Lower leg skin (tissue), 4 donors: ENCODE measurements at regions not wholly inside any gene's neighbourhood (a gene's known extent, or its start where the extent isn't known, plus 50 kb on each side); places are given as distances from the start of the nearest gene placed in this dataset.
A peak's percentile ranks its signal among the peaks of the same experiment; 100 is the strongest.

Experiments used
- DNase-seq, 2 donors: peaks; one replicate each; pipeline ENCODE4 v3.0.0-alpha.2; 2019; ENCODE audit warnings: low spot score in 2 of 2
- H3K4me3 ChIP-seq: fragments of 200-600 bp; sonication (generic); 2 replicates; pipeline ENCODE4 v1.5.1; 2017; ENCODE audit warnings: mild to moderate bottlenecking, low read depth; ENCODE audit not compliant: poor library complexity, severe bottlenecking
- CTCF ChIP-seq, 3 donors: fragments of 450-650 bp; IDR thresholded peaks; one replicate each; pipeline ENCODE4 v1.5.1; 2016; ENCODE audit warnings: antibody characterized with exemption in 3 of 3, mild to moderate bottlenecking in 3 of 3, moderate library complexity in 2 of 3
- POLR2A ChIP-seq, 2 donors: fragments of 450-650 bp; IDR thresholded peaks; one replicate each; pipeline ENCODE4 v1.6.1; 2016 to 2017; ENCODE audit warnings: antibody characterized with exemption in 2 of 2, mild to moderate bottlenecking in 1 of 2, moderate library complexity in 1 of 2
- WGBS, 2 donors: methylation state at CpG; one replicate each; pipeline ENCODE4 v1.1.5; 2018; 5-methylcytosine and 5-hydroxymethylcytosine counted together
- intact Hi-C: fragments of 100-400 bp; cut with DNase I; formaldehyde crosslinking; loops from one replicate; pipeline ENCODE4 v1.15.0; 2023; ENCODE audit warnings: low total_unique reads

DNA sequence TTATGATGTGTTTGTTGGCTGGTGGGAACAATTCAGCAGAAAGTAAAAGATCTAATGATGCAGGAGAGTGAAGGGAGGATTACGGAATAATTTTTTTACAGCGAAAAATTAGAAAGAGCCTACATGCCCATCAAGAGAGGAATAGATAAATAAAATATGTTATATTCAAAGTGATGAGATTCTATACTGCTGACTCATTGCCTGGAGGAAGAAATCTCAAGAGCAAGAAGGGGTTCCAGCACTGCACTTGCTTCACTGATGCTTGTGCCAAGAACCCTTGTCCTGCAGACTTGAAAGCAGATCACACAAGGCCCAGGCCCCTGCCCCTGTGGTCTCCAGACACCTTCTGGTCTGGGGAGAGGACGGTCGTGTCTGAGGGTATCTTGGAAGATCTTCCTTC lies 295.1 kb upstream of the POU3F1 start:
- WGBS, 2 donors, result 76 to 78% methylated on average over 4 of the region's 4 CpGs
- TF ChIP-seq CTCF (IDR thresholded peaks at IDR 0.05), result no peak
- TF ChIP-seq POLR2A (IDR thresholded peaks at IDR 0.05), result no peak
- intact Hi-C loops, result no loop called here
- H3K4me3 ChIP-seq, result no peak overlapping the region
- DNase-seq, result peak in 1 of 2 donors; percentile 45

- intact Hi-C loops, result no loop called here
Observed at GRCh38 chr1:38340409-38340808, 293.8 kb upstream of the POU3F1 start.

DNA sequence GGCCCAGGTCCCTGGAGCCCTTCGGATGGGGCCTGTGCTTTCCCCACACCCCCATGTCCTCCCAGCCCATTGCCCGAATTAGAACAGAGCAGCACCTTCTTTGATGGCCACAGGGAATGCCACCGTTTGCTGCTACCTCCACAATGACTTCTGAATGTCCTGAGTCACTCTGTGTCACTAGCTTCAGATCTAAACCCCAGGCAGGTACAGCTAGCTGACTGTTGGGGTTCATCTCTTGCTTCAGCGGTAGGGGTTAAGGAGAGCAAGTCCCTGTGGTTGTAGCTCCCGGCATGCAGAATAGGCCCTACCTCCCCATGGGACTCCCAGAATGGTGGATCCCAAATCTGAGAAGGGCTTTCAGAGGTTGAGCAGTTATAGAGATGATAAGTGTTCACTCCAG lies 291.1 kb upstream of the POU3F1 start:
- TF ChIP-seq POLR2A (IDR thresholded peaks at IDR 0.05), result no peak
- no peak for TF ChIP-seq CTCF (IDR thresholded peaks at IDR 0.05)
- WGBS, 2 donors, result 79 to 81% methylated on average over 5 of the region's 5 CpGs
- no peak for DNase-seq
- intact Hi-C loops, result no loop called here
- no peak overlapping the region for H3K4me3 ChIP-seq

More at GRCh38 chr1:38340409-38340808, 293.8 kb upstream of the POU3F1 start:
- WGBS, 2 donors, result 80 to 81% methylated on average over 5 of the region's 5 CpGs
- peak in 1 of 2 donors; percentile 37 for DNase-seq
- TF ChIP-seq CTCF (IDR thresholded peaks at IDR 0.05) (no peak), POLR2A (IDR thresholded peaks at IDR 0.05) (no peak)
- H3K4me3 ChIP-seq, result no peak overlapping the region

GRCh38 chr1:38336961-38337360 lies 290.4 kb upstream of the POU3F1 start:
- no peak for TF ChIP-seq CTCF (IDR thresholded peaks at IDR 0.05)
- TF ChIP-seq POLR2A (IDR thresholded peaks at IDR 0.05), result no peak
- WGBS, 2 donors, result 72 to 82% methylated on average over 6 of the region's 6 CpGs
- H3K4me3 ChIP-seq, result no peak overlapping the region
- intact Hi-C loops, result no loop called here
- DNase-seq, result no peak

DNA sequence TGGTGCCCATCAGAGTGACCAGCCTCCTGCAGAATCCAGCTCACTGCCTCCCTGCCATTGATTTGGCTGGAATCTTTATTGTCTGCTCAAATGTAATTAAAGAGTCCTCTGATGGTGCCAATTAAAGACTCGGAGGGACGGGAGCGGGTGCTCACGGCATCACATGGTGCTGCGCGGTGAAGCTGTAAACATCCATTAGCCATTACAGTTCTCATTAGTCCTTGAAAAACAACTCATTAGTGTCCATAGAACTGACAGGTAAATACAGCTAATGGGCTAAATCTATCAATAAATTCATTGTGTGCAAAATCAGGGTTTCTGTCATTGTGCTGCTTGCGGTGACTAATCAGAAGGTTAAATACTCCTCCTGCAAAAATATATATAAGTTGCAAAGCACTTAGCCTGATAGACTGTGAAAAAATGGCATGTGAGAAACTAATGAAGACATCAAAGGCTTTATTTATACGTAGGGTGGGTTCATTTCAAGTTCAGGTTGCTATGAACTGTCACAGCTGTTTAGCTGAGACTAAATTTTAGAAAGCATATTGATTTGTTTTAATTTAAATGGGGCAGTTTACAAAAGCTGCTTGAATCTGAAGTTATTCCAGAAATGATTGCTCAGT lies 289.8 kb upstream of the POU3F1 start:
- no peak overlapping the region for H3K4me3 ChIP-seq
- intact Hi-C loops, result no loop called here
- DNase-seq, result no peak
- TF ChIP-seq POLR2A (IDR thresholded peaks at IDR 0.05) (no peak), CTCF (IDR thresholded peaks at IDR 0.05) (no peak)
- 57 to 67% methylated on average over 8 of the region's 8 CpGs for WGBS, 2 donors
